Gastrocnemius medialis (tissue), 4 donors: ENCODE measurements at regions not wholly inside any gene's neighbourhood (a gene's known extent, or its start where the extent isn't known, plus 50 kb on each side); places are given as distances from the start of the nearest gene placed in this dataset.

Experiments
- POLR2A ChIP-seq, 2 donors: fragments of 450-650 bp; IDR thresholded peaks; one replicate each; pipeline ENCODE4 v1.6.1; 2017; ENCODE audit warnings: antibody characterized with exemption in 2 of 2, mild to moderate bottlenecking in 2 of 2, moderate library complexity in 2 of 2
- TF ChIP-seq, protein P1 (sequence below), 5 experiments: fragments of 450-650 bp in 3 of 5; fragments of 200-600 bp in 2 of 5; sonication (generic) in 2 of 5; IDR thresholded peaks in 4 of 5; conservative IDR thresholded peaks in 1 of 5; 1 replicate in 4 of 5; 2 replicates in 1 of 5; pipeline ENCODE4 v1.5.1; 2016 to 2019; ENCODE audit warnings: antibody characterized with exemption in 5 of 5, mild to moderate bottlenecking in 3 of 5, moderate library complexity in 3 of 5

DNA sequence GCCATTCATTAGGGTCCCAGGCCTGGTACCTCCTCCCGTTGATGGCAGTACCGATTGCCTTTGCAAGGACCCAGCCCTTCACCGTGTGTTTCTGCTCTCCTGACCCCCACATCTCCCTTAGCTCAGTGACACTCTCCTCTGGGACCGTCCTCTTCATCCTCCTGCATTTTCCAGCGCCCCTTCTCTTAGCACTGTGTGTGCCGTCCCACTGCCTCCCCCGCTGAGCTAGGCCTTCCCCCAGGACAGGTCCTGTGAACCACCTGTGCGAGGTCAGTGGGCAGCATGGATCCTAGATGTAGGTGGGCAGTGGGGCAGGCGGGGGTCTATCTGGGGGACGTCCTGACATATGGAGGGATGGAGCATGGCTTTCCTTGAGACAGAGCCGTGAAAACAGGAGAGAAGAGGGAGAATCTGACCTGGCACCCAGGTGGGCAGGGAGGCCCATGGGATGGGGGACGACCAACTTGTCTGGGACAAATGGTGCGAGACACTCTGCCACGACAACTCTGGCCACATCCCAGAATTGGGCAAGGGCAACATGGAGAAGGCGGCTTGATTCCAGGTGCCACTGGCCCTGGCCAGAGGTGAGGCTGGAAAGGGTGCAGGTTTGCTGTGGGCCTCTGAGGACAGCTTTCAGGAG lies 87.7 kb upstream of the ALDH1L1 start:
- TF ChIP-seq, protein P1, sequence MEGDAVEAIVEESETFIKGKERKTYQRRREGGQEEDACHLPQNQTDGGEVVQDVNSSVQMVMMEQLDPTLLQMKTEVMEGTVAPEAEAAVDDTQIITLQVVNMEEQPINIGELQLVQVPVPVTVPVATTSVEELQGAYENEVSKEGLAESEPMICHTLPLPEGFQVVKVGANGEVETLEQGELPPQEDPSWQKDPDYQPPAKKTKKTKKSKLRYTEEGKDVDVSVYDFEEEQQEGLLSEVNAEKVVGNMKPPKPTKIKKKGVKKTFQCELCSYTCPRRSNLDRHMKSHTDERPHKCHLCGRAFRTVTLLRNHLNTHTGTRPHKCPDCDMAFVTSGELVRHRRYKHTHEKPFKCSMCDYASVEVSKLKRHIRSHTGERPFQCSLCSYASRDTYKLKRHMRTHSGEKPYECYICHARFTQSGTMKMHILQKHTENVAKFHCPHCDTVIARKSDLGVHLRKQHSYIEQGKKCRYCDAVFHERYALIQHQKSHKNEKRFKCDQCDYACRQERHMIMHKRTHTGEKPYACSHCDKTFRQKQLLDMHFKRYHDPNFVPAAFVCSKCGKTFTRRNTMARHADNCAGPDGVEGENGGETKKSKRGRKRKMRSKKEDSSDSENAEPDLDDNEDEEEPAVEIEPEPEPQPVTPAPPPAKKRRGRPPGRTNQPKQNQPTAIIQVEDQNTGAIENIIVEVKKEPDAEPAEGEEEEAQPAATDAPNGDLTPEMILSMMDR (IDR thresholded peaks at IDR 0.05 in 4 of 5, conservative IDR thresholded peaks at IDR 0.05 in 1 of 5) = no peak
- TF ChIP-seq POLR2A (IDR thresholded peaks at IDR 0.05) = no peak
